Hippocampal formation (tissue), 2 donors: ENCODE measurements at regions not wholly inside any gene's neighbourhood (a gene's known extent, or its start where the extent isn't known, plus 50 kb on each side); places are given as distances from the start of the nearest gene placed in this dataset.
"Not testable (repeated sequence)": the region's sequence is repeated elsewhere in the genome, so short reads cannot be mapped to it uniquely, and the experiment has no call there.

Source experiments
- DNase-seq, 2 donors: peaks; one replicate each; lab custom pipeline; 2025; lab: John Stamatoyannopoulos, UW

- DNase-seq: no peak
Observed at GRCh38 chr5:17399931-17400330, 98.1 kb upstream of the TAF11L2 start.

GRCh38 chr5:17400724-17401469 lies 97.1 kb upstream of the TAF11L2 start:
- DNase-seq: no peak

- DNase-seq: no peak
Observed at GRCh38 chr5:17401470-17402288, 96.4 kb upstream of the TAF11L2 start.

- DNase-seq: no peak
Observed at GRCh38 chr5:17402289-17403121, 95.5 kb upstream of the TAF11L2 start.

GRCh38 chr5:17403695-17404490 lies 94.1 kb upstream of the TAF11L2 start:
- no peak for DNase-seq

- no peak for DNase-seq
Observed at GRCh38 chr5:17405976-17406375, 92.1 kb upstream of the TAF11L2 start.

- no peak for DNase-seq
Observed at GRCh38 chr5:17406423-17406838, 91.6 kb upstream of the TAF11L2 start.

GRCh38 chr5:17411436-17412402 lies 86.3 kb upstream of the TAF11L2 start:
- DNase-seq: peak in 1 of 2 donors; percentile 33

GRCh38 chr5:17412760-17413671 lies 85.0 kb upstream of the TAF11L2 start:
- DNase-seq: no peak

GRCh38 chr5:17413691-17414090 lies 84.3 kb upstream of the TAF11L2 start:
- no peak for DNase-seq

- no peak for DNase-seq
Observed at GRCh38 chr5:17415321-17415758, 82.7 kb upstream of the TAF11L2 start.

GRCh38 chr5:17416374-17416773 lies 81.7 kb upstream of the TAF11L2 start:
- DNase-seq: not testable (repeated sequence)

GRCh38 chr5:17424674-17425073 lies 73.4 kb upstream of the TAF11L2 start:
- no peak for DNase-seq

- DNase-seq: no peak
Observed at GRCh38 chr5:17425385-17426070, 72.5 kb upstream of the TAF11L2 start.

- no peak for DNase-seq
Observed at GRCh38 chr5:17426104-17426749, 71.8 kb upstream of the TAF11L2 start.

GRCh38 chr5:17428176-17428800 lies 69.7 kb upstream of the TAF11L2 start:
- DNase-seq: no peak

- no peak for DNase-seq
Observed at GRCh38 chr5:17429353-17429752, 68.7 kb upstream of the TAF11L2 start.

GRCh38 chr5:17430241-17430640 lies 67.8 kb upstream of the TAF11L2 start:
- DNase-seq: no peak
